ENCODE measurements at regions not wholly inside any gene's neighbourhood (a gene's known extent, or its start where the extent isn't known, plus 50 kb on each side); places are given as distances from the start of the nearest gene placed in this dataset.

GRCh38 chr13:56917966-56918365 is 222.8 kb upstream of the PRR20A start:
- DNase-seq (ENCODE audit: low read depth in 1 of 2, low spot score in 2 of 2), result no peak
- Histone ChIP-seq H3K9me3 (ENCODE audit: insufficient read depth in 2 of 2, low read depth in 1 of 2, low read length in 1 of 2) (no peaks in the 10 kb centered on the region), H3K27ac (ENCODE audit: low read depth, low read length) (no peak overlapping the region), H3K18ac (ENCODE audit: extremely low read depth, low read length) (no peak overlapping the region), H4K8ac (ENCODE audit: extremely low read depth, insufficient read depth, low read length) (no peak overlapping the region), H4K5ac (ENCODE audit: insufficient read length, low read depth, low read length) (no peak overlapping the region), H2BK15ac (ENCODE audit: low read length) (no peak overlapping the region), H2BK120ac (replicated peaks; ENCODE audit: low read depth, low read length) (no peak overlapping the region), H3K4me2 (ENCODE audit: insufficient read depth in 1 of 2, low read depth in 2 of 2, low read length in 2 of 2) (no peak overlapping the region), H3K4ac (replicated peaks; ENCODE audit: insufficient read length, low read depth, low read length) (no peak overlapping the region), H3K9ac (replicated peaks in 1 of 4; ENCODE audit: extremely low read depth in 1 of 4, low read depth in 3 of 4, low read length in 3 of 4) (no peak overlapping the region), H3K79me2 (ENCODE audit: control insufficient read depth in 1 of 2, insufficient read depth in 2 of 2, low read length in 2 of 2) (no peaks in the 10 kb centered on the region), H2BK5ac (ENCODE audit: low read depth, low read length) (no peak overlapping the region), H3K14ac (ENCODE audit: insufficient read length) (no peak overlapping the region), H3K27me3 (replicated peaks in 1 of 4; ENCODE audit: control insufficient read depth in 3 of 4, extremely low read depth in 1 of 4, insufficient read depth in 3 of 4, low read length in 3 of 4) (no peaks in the 10 kb centered on the region), H3K4me3 (ENCODE audit: extremely low read depth in 1 of 4, insufficient read depth in 2 of 4, low read depth in 3 of 4, low read length in 4 of 4) (no peak overlapping the region), H2BK20ac (ENCODE audit: low read length) (no peak overlapping the region), H2AFZ (ENCODE audit: low read length) (no peak overlapping the region), H3K36me3 (ENCODE audit: control insufficient read depth in 2 of 4, insufficient read depth in 4 of 4, low read length in 3 of 4) (no peaks in the 10 kb centered on the region; a peak in 1 of 8 replicates), H3K79me1 (ENCODE audit: low read depth, low read length) (no peaks in the 10 kb centered on the region), H2BK12ac (ENCODE audit: low read depth, low read length) (no peak overlapping the region), H3K23me2 (ENCODE audit: low read depth, low read length) (no peaks in the 10 kb centered on the region), H4K20me1 (replicated peaks in 1 of 2; ENCODE audit: control insufficient read depth in 1 of 2, insufficient read depth in 2 of 2, low read length in 2 of 2) (no peaks in the 10 kb centered on the region), H3K23ac (ENCODE audit: insufficient read length) (no peak overlapping the region), H3K56ac (replicated peaks; ENCODE audit: insufficient read length, low read depth, low read length) (no peak overlapping the region), H4K91ac (replicated peaks; ENCODE audit: insufficient read length, low read length) (no peak overlapping the region), H2AK5ac (ENCODE audit: low read depth, low read length) (no peak overlapping the region), H3K4me1 (replicated peaks in 1 of 4; ENCODE audit: control insufficient read depth in 3 of 4, insufficient read depth in 4 of 4, low read length in 3 of 4) (no peaks in the 10 kb centered on the region)
- 98% methylated on average over 3 of the region's 3 CpGs; no CpG with 5 or more reads in 1 of the 2 experiments for WGBS, 2 experiments (ENCODE audit: extremely low coverage in 1 of 2, insufficient coverage in 1 of 2, insufficient read length in 1 of 2, insufficient replicate concordance in 2 of 2, low coverage in 1 of 2, low lambda C conversion rate in 2 of 2, missing lambda C conversion rate in 1 of 2)
- FAIRE-seq, result no peak
- ChIA-PET CTCF (ENCODE audit: partially characterized antibody) (no interaction called here), POLR2A (ENCODE audit: partially characterized antibody) (no interaction called here)
- TF ChIP-seq PHF8 (conservative IDR thresholded peaks at IDR 0.05; ENCODE audit: low read depth, low read length), result no peak
- TF ChIP-seq SIX5 (IDR thresholded peaks at IDR 0.05; ENCODE audit: low read depth, low read length), result no peak
- no peak for TF ChIP-seq CHD2 (IDR thresholded peaks at IDR 0.05; ENCODE audit: low read length)
- TF ChIP-seq BCL11A (IDR thresholded peaks at IDR 0.05; ENCODE audit: low read depth in 2 of 2, low read length in 2 of 2), result no peak
- TF ChIP-seq, protein P1, sequence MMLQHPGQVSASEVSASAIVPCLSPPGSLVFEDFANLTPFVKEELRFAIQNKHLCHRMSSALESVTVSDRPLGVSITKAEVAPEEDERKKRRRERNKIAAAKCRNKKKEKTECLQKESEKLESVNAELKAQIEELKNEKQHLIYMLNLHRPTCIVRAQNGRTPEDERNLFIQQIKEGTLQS (IDR thresholded peaks at IDR 0.05; ENCODE audit: insufficient read depth, low read depth, low read length), result no peak
- no peak for TF ChIP-seq ASH2L (IDR thresholded peaks at IDR 0.05; ENCODE audit: low read length)
- no peak for TF ChIP-seq RXRA (IDR thresholded peaks at IDR 0.05; ENCODE audit: insufficient read depth, low read depth, low read length)
- TF ChIP-seq MAFK (IDR thresholded peaks at IDR 0.05; ENCODE audit: low read depth, low read length), result no peak
- no peak for TF ChIP-seq RBBP5 (IDR thresholded peaks at IDR 0.05; ENCODE audit: borderline replicate concordance, low read depth, low read length)

Measured in H1 (cell line).